B cell (primary cell): ENCODE measurements at regions not wholly inside any gene's neighbourhood (a gene's known extent, or its start where the extent isn't known, plus 50 kb on each side); places are given as distances from the start of the nearest gene placed in this dataset.
"Not testable (repeated sequence)": the region's sequence is repeated elsewhere in the genome, so short reads cannot be mapped to it uniquely, and the experiment has no call there.

Source experiments
- ATAC-seq: fragments of 200-7000 bp; cut with Tn5 transposase; one replicate; pipeline ENCODE4 v1.10.0; 2021; ENCODE audit warnings: low read depth, mild to moderate bottlenecking, moderate number of reproducible peaks, moderate library complexity
- CTCF ChIA-PET: fragments of 350-600 bp; sonication (Branson Sonifier 250); formaldehyde crosslinking; loops from one replicate; lab custom pipeline; 2021; ENCODE audit warnings: antibody characterized with exemption, inconsistent platforms; lab: Charles Lee
- POLR2A ChIA-PET: fragments of 350-600 bp; sonication (Branson Sonifier 250); formaldehyde crosslinking; loops from one replicate; lab custom pipeline; 2021; ENCODE audit warnings: antibody characterized with exemption; lab: Charles Lee
- DNase-seq: peaks from one replicate; pipeline ENCODE4 v3.0.0; 2013
- H2AFZ ChIP-seq: 2 replicates; pipeline ENCODE4 v1.6.1; 2012; ENCODE audit warnings: mild to moderate bottlenecking, low read depth, low read length; ENCODE audit not compliant: insufficient read depth, poor library complexity, severe bottlenecking
- H3K27ac ChIP-seq, 2 donors: 1 replicate in 1 of 2; 2 replicates in 1 of 2; pipeline ENCODE4 v1.5.1; 2012 to 2013; ENCODE audit warnings: low read length in 2 of 2, mild to moderate bottlenecking in 2 of 2, moderate library complexity in 1 of 2
- H3K27me3 ChIP-seq, 4 experiments: fragments of 200-600 bp in 1 of 4; sonication (generic) in 1 of 4; replicated peaks in 1 of 4; 1 replicate in 2 of 4; 2 replicates in 2 of 4; pipeline versions ENCODE4 v1.6.1 to v1.7.0; 2013 to 2016; ENCODE audit warnings: low read length in 3 of 4, mild to moderate bottlenecking in 2 of 4, mixed read lengths in 1 of 4, moderate library complexity in 1 of 4; ENCODE audit not compliant: insufficient read depth in 4 of 4, control insufficient read depth in 3 of 4; ENCODE audit errors: control extremely low read depth in 1 of 4
- H3K36me3 ChIP-seq, 2 experiments: replicated peaks in 1 of 2; 1 replicate in 1 of 2; 2 replicates in 1 of 2; pipeline versions ENCODE4 v1.6.1 to v1.7.1; 2013; ENCODE audit warnings: low read length in 1 of 2; ENCODE audit not compliant: insufficient read depth in 2 of 2, control insufficient read depth in 1 of 2; ENCODE audit errors: control extremely low read depth in 1 of 2, extremely low read depth in 1 of 2
- H3K4me1 ChIP-seq, 2 donors: fragments of 200-600 bp in 1 of 2; sonication (generic) in 1 of 2; 1 replicate in 1 of 2; 2 replicates in 1 of 2; pipeline versions ENCODE4 v1.5.1 to v1.6.1; 2013 to 2017; ENCODE audit warnings: low read length in 2 of 2; ENCODE audit not compliant: control insufficient read depth in 2 of 2, insufficient read depth in 2 of 2
- H3K4me2 ChIP-seq: replicated peaks from 2 replicates; pipeline ENCODE3; 2012; ENCODE audit warnings: mild to moderate bottlenecking, low read depth, low read length; ENCODE audit not compliant: poor library complexity, severe bottlenecking
- H3K4me3 ChIP-seq, 5 experiments: fragments of 200-600 bp in 1 of 5; sonication (generic) in 1 of 5; 1 replicate in 3 of 5; 2 replicates in 2 of 5; pipeline versions ENCODE4 v1.5.1 to v1.7.0; 2011 to 2016; ENCODE audit warnings: low read length in 4 of 5, mild to moderate bottlenecking in 4 of 5, low read depth in 2 of 5, control low read depth in 1 of 5, moderate library complexity in 1 of 5; ENCODE audit not compliant: insufficient read depth in 1 of 5; ENCODE audit errors: control extremely low read depth in 1 of 5, extremely low read depth in 1 of 5
- H3K79me2 ChIP-seq: fragments of 200-600 bp; sonication (generic); one replicate; pipeline ENCODE4 v1.6.0; 2016; ENCODE audit warnings: low read length; ENCODE audit not compliant: control insufficient read depth, insufficient read depth
- H3K9ac ChIP-seq: fragments of 200-600 bp; sonication (generic); 2 replicates; pipeline ENCODE4 v1.6.1; 2017; ENCODE audit warnings: mild to moderate bottlenecking, low read length, moderate library complexity
- H3K9me3 ChIP-seq, 3 donors: one replicate each; pipeline versions ENCODE4 v1.6.1 to v1.7.1; 2013; ENCODE audit warnings: low read length in 2 of 3; ENCODE audit not compliant: control insufficient read depth in 2 of 3, insufficient read depth in 1 of 3; ENCODE audit errors: control extremely low read depth in 1 of 3
- H4K20me1 ChIP-seq: 2 replicates; pipeline ENCODE4 v1.6.0; 2012; ENCODE audit warnings: mild to moderate bottlenecking, low read length; ENCODE audit not compliant: insufficient read depth, control insufficient read depth, poor library complexity, severe bottlenecking
- H3K27ac Mint-ChIP-seq: one replicate; pipeline ENCODE4 v1.8.0; 2021; ENCODE audit warnings: mixed read lengths
- H3K27me3 Mint-ChIP-seq: one replicate; pipeline ENCODE4 v1.8.0; 2021; ENCODE audit warnings: mixed read lengths
- H3K4me1 Mint-ChIP-seq: one replicate; pipeline ENCODE4 v1.8.0; 2021; ENCODE audit warnings: mixed read lengths
- H3K4me3 Mint-ChIP-seq: one replicate; pipeline ENCODE4 v1.8.0; 2021; ENCODE audit warnings: mixed read lengths
- H3K9me3 Mint-ChIP-seq: one replicate; pipeline ENCODE4 v1.8.0; 2022; ENCODE audit warnings: mixed read lengths; ENCODE audit not compliant: insufficient read depth
- CTCF ChIP-seq: fragments of 200-600 bp; IDR thresholded peaks from one replicate; pipeline ENCODE4 v1.8.0; 2022; ENCODE audit warnings: antibody characterized with exemption, mild to moderate bottlenecking
- EZH2 ChIP-seq: IDR thresholded peaks from 2 replicates; pipeline ENCODE4 v1.6.1; 2012; ENCODE audit warnings: borderline replicate concordance, low read depth, mild to moderate bottlenecking, moderate library complexity, low read length; ENCODE audit not compliant: insufficient read depth, poor library complexity, severe bottlenecking
- WGBS: methylation state at CpG from one replicate; pipeline ENCODE4 v1.1.5; 2013; ENCODE audit warnings: missing lambda C conversion rate; ENCODE audit not compliant: insufficient coverage; 5-methylcytosine and 5-hydroxymethylcytosine counted together
- intact Hi-C: fragments of 100-400 bp; cut with micrococcal nuclease; formaldehyde crosslinking; loops from one replicate; pipeline ENCODE4 v1.10.0; 2022

DNA sequence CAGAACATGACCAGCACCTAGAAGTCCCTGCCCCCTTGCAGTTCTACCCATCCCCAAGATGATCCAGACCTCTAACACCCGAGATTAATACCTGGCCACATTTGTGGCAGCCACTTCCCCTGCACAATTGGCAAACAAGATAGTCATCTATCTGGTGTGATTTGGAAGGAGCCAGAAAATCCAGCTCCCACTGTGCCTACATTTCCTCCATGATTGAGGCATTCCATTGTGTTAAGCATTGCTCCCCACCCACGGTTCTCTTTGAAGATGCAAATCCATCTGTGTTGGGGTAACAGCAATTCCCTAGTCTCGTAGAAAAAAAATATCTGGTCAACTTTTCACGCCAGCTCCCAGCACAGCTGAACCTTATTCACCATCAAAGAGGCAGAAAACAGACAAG lies 405.0 kb downstream of the BCOR start:
- H3K27me3 Mint-ChIP-seq, result peaks cover 41% of the 10 kb centered on the region

DNA sequence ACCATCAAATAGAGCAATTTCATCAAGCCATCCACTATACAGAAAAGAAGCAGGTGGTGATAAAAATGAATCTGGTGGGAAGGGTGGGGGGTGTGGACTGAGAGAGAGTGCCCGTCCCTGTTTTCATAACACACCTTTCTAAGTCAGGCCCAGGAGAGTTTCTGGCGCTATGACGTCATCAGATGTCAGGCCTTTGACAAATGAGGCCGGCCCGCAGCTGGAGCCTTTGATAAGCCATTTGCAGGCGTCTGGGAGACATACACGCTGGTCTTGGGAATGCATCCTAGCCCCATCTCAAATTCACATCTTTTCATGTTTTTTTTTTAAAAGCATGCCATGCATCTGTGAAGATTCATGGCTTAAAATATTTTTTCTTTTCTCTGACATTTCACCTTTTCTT lies 404.5 kb downstream of the BCOR start:
- Histone ChIP-seq H3K27me3 (peaks cover 0 to 8% (median 3%) of the 10 kb centered on the region in 4 experiments), H3K9me3 (peaks cover 0 to 4% (median 0%) of the 10 kb centered on the region in 3 donors), H3K4me2 (no peak overlapping the region), H2AFZ (no peak overlapping the region), H3K9ac (no peak overlapping the region), H3K4me3 (no peak overlapping the region), H3K27ac (no peak overlapping the region), H3K36me3 (no peaks in the 10 kb centered on the region), H3K79me2 (no peaks in the 10 kb centered on the region), H3K4me1 (peaks cover 3 to 9% of the 10 kb centered on the region in 2 donors), H4K20me1 (no peaks in the 10 kb centered on the region)
- ChIA-PET CTCF (no interaction called here), POLR2A (no interaction called here)
- no peaks in the 10 kb centered on the region for H3K9me3 Mint-ChIP-seq
- H3K4me3 Mint-ChIP-seq, result no peak overlapping the region
- no peak for DNase-seq
- ATAC-seq, result no peak
- no peak overlapping the region for H3K27ac Mint-ChIP-seq
- peaks cover 2% of the 10 kb centered on the region for H3K4me1 Mint-ChIP-seq
- TF ChIP-seq EZH2, result no peak
- no peak for TF ChIP-seq CTCF
- peaks cover 41% of the 10 kb centered on the region for H3K27me3 Mint-ChIP-seq
- WGBS, result no CpG with 5 or more reads among the region's 7 CpGs
- intact Hi-C loops, result no loop called here

More for the DNA sequence above, 405.0 kb downstream of the BCOR start:
- Histone ChIP-seq H3K27me3 (peaks cover 0 to 11% (median 6%) of the 10 kb centered on the region in 4 experiments), H3K27ac (no peak overlapping the region), H3K4me2 (no peak overlapping the region), H3K4me3 (no peak overlapping the region), H3K4me1 (peaks cover 3 to 10% of the 10 kb centered on the region in 2 donors), H4K20me1 (no peaks in the 10 kb centered on the region), H3K79me2 (no peaks in the 10 kb centered on the region), H3K9ac (no peak overlapping the region), H2AFZ (no peak overlapping the region), H3K36me3 (no peaks in the 10 kb centered on the region), H3K9me3 (peaks cover 0 to 4% (median 0%) of the 10 kb centered on the region in 3 donors)
- intact Hi-C loops, result no loop called here
- ChIA-PET CTCF (no interaction called here), POLR2A (no interaction called here)
- peaks cover 2% of the 10 kb centered on the region for H3K4me1 Mint-ChIP-seq
- WGBS, result 100% methylated on average over 1 of the region's 4 CpGs
- no peak overlapping the region for H3K27ac Mint-ChIP-seq
- no peak overlapping the region for H3K4me3 Mint-ChIP-seq
- ATAC-seq, result no peak
- no peak for TF ChIP-seq EZH2
- no peak for TF ChIP-seq CTCF
- no peak for DNase-seq
- H3K9me3 Mint-ChIP-seq, result no peaks in the 10 kb centered on the region

DNA sequence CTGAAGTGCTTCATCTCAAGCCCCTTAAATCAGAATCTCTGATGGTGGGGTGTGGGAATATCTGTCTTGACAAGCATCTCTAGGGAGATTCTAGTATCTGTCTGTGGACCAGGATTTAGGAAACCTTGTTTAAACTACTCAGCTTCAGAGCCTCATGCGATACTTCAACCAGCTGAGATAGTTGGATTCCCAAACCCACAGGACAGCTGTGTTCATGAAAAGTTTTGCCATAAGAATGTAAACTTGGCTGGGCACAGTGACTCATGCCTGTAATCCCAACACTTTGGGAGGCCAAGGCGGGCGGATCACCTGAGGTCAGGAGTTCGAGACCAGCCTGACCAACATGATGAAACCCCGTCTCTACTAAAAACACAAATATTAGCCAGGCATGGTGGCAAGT lies 395.1 kb downstream of the BCOR start:
- no CpG with 5 or more reads among the region's 5 CpGs for WGBS
- H4K20me1 ChIP-seq, H3K27me3 ChIP-seq, H3K9me3 ChIP-seq, ATAC-seq, H3K4me1 ChIP-seq, H3K27ac ChIP-seq, H3K27ac Mint-ChIP-seq, H3K79me2 ChIP-seq, H3K4me3 ChIP-seq, H3K36me3 ChIP-seq, H3K4me2 ChIP-seq, H3K4me3 Mint-ChIP-seq, POLR2A ChIA-PET, H3K27me3 Mint-ChIP-seq, DNase-seq, H3K4me1 Mint-ChIP-seq, H2AFZ ChIP-seq, H3K9ac ChIP-seq, H3K9me3 Mint-ChIP-seq: not testable (repeated sequence)
- CTCF ChIA-PET, result interaction anchor here (0.6 kb wide), 1 partner anchor 561 kb away, joined by 3 read pairs; no protein-coding TSS in a partner anchor
- intact Hi-C loops, result loop anchor here (5.0 kb wide), 1 partner anchor 100 kb away; no protein-coding TSS in a partner anchor
